ENCODE measurements at regions not wholly inside any gene's neighbourhood (a gene's known extent, or its start where the extent isn't known, plus 50 kb on each side); places are given as distances from the start of the nearest gene placed in this dataset.

- WGBS, 2 donors (ENCODE audit: low coverage in 1 of 2) = 84 to 85% methylated on average over 7 of the region's 7 CpGs
- no peaks in the 10 kb centered on the region for H3K36me3 ChIP-seq
- H3K4me3 ChIP-seq = no peak overlapping the region
- H3K4me1 ChIP-seq = no peaks in the 10 kb centered on the region
- no peak for ATAC-seq
- no peaks in the 10 kb centered on the region for H3K27me3 ChIP-seq
- H3K9me3 ChIP-seq = no peaks in the 10 kb centered on the region
- no peak for TF ChIP-seq POLR2AphosphoS5 (IDR thresholded peaks at IDR 0.05)
- H3K27ac ChIP-seq = no peak overlapping the region
These were observed 392.6 kb downstream of the PCDH17 start for GRCh38 chr13:58024103-58024502.

- Histone ChIP-seq H3K4me3 (no peak overlapping the region), H3K36me3 (no peaks in the 10 kb centered on the region), H3K27ac (no peak overlapping the region), H3K4me1 (no peaks in the 10 kb centered on the region), H3K9me3 (no peaks in the 10 kb centered on the region), H3K27me3 (no peaks in the 10 kb centered on the region)
- WGBS, 2 donors (ENCODE audit: low coverage in 1 of 2) = 26 to 33% methylated on average over 1 of the region's 1 CpG
- no peak for ATAC-seq
- no peak for TF ChIP-seq EP300 (IDR thresholded peaks at IDR 0.05)
- no peak for TF ChIP-seq CTCF (IDR thresholded peaks at IDR 0.05)
- TF ChIP-seq POLR2AphosphoS5 (IDR thresholded peaks at IDR 0.05) = no peak
- no peak for TF ChIP-seq POLR2A (IDR thresholded peaks at IDR 0.05)
These were observed 394.3 kb downstream of the PCDH17 start for GRCh38 chr13:58025821-58026220.

- Histone ChIP-seq H3K4me1 (no peaks in the 10 kb centered on the region), H3K36me3 (no peaks in the 10 kb centered on the region), H3K27ac (no peak overlapping the region), H3K27me3 (no peaks in the 10 kb centered on the region), H3K4me3 (no peak overlapping the region), H3K9me3 (no peaks in the 10 kb centered on the region)
- WGBS, 2 donors (ENCODE audit: low coverage in 1 of 2) = 74 to 79% methylated on average over 2 of the region's 2 CpGs
- ATAC-seq = no peak
- TF ChIP-seq CTCF (IDR thresholded peaks at IDR 0.05) = no peak
- TF ChIP-seq POLR2AphosphoS5 (IDR thresholded peaks at IDR 0.05) = no peak
- no peak for TF ChIP-seq EP300 (IDR thresholded peaks at IDR 0.05)
These were observed 401.3 kb downstream of the PCDH17 start for GRCh38 chr13:58032676-58033460.

- ATAC-seq = no peak
- H3K4me3 ChIP-seq = no peak overlapping the region
- no peaks in the 10 kb centered on the region for H3K4me1 ChIP-seq
- WGBS, 2 donors (ENCODE audit: low coverage in 1 of 2) = 65 to 84% methylated on average over 2 of the region's 2 CpGs
- H3K9me3 ChIP-seq = no peaks in the 10 kb centered on the region
- H3K36me3 ChIP-seq = no peaks in the 10 kb centered on the region
- no peak overlapping the region for H3K27ac ChIP-seq
- TF ChIP-seq POLR2A (IDR thresholded peaks at IDR 0.05) = no peak
- TF ChIP-seq POLR2AphosphoS5 (IDR thresholded peaks at IDR 0.05) = no peak
- no peak for TF ChIP-seq EP300 (IDR thresholded peaks at IDR 0.05)
- no peak for TF ChIP-seq CTCF (IDR thresholded peaks at IDR 0.05)
- no peaks in the 10 kb centered on the region for H3K27me3 ChIP-seq
These were observed 412.4 kb downstream of the PCDH17 start for GRCh38 chr13:58043971-58044370.

- TF ChIP-seq EP300 (IDR thresholded peaks at IDR 0.05) (no peak), POLR2AphosphoS5 (IDR thresholded peaks at IDR 0.05) (no peak), POLR2A (IDR thresholded peaks at IDR 0.05) (no peak), CTCF (IDR thresholded peaks at IDR 0.05) (no peak)
- Histone ChIP-seq H3K27me3 (no peaks in the 10 kb centered on the region), H3K27ac (no peak overlapping the region), H3K4me3 (no peak overlapping the region), H3K4me1 (no peaks in the 10 kb centered on the region), H3K36me3 (no peaks in the 10 kb centered on the region), H3K9me3 (no peaks in the 10 kb centered on the region)
- ATAC-seq = no peak
- WGBS, 2 donors (ENCODE audit: low coverage in 1 of 2) = 95 to 100% methylated on average over 1 of the region's 1 CpG
These were observed 417.1 kb downstream of the PCDH17 start for GRCh38 chr13:58048670-58049069.

All from gastroesophageal sphincter (tissue), 4 donors.